ENCODE measurements at regions not wholly inside any gene's neighbourhood (a gene's known extent, or its start where the extent isn't known, plus 50 kb on each side); places are given as distances from the start of the nearest gene placed in this dataset.

DNA sequence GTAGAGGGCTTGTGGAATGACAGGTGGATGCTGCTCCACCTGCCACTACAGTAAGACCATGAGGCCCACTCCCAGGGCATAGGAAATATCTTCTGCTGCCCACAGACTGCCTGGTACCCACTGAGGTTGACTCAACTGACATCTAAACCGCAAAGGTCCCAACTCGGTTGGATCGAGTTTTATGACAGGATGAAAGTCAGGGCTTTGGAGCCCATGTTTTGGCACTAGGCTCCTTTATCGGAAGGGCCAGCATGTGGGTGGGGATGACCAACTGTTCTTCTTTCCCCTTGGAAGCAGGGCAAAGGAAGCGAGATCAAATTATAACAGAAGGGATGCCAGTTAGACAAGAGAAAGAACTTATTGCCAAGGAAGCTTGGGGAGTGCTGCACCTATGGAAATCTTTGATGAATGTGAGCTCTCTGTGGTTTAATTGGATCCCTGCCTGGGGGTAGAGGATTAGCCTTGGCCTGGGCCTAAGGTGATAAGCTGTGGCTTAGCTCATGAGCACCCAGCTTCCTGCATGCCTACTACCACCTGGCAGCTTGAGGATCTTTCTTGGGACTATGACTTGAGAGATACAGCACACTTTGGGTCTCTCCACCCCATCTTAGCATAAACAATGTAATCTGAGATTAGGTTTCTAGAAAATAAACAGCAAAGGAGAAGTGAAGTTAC, 121.8 kb downstream of the KCNA5 start:
- H2AFZ ChIP-seq (ENCODE audit: low read length), result no peak overlapping the region
- H3K9me3 ChIP-seq (ENCODE audit: low read length), result no peaks in the 10 kb centered on the region
- H3K79me2 ChIP-seq (ENCODE audit: insufficient read depth, low read length), result no peaks in the 10 kb centered on the region
- no peak overlapping the region for H3K4me2 ChIP-seq (ENCODE audit: low read length)
- H3K9ac ChIP-seq (ENCODE audit: low read length), result no peak overlapping the region
- H3F3A ChIP-seq (ENCODE audit: insufficient read depth, low read length), result no peaks in the 10 kb centered on the region
- H3K36me3 ChIP-seq (ENCODE audit: insufficient read depth, low read length), result no peaks in the 10 kb centered on the region
- H3K4me3 ChIP-seq (ENCODE audit: low read depth, low read length, poor library complexity, severe bottlenecking), result no peak overlapping the region
- H3K9me2 ChIP-seq (ENCODE audit: low read depth, low read length), result no peaks in the 10 kb centered on the region
- H3K4me1 ChIP-seq (ENCODE audit: insufficient read depth, low read length, severe bottlenecking), result no peaks in the 10 kb centered on the region
- no peak for TF ChIP-seq EZH2 (IDR thresholded peaks at IDR 0.05; ENCODE audit: borderline replicate concordance, low read length)
- no peak for TF ChIP-seq CTCF (IDR thresholded peaks at IDR 0.05; ENCODE audit: low read length)
- no peaks in the 10 kb centered on the region for H3K27me3 ChIP-seq (ENCODE audit: insufficient read depth, low read length)
- H4K20me1 ChIP-seq (ENCODE audit: insufficient read depth, low read length), result no peaks in the 10 kb centered on the region
- no peak overlapping the region for H3K27ac ChIP-seq (ENCODE audit: low read depth, low read length, poor library complexity, severe bottlenecking)

DNA sequence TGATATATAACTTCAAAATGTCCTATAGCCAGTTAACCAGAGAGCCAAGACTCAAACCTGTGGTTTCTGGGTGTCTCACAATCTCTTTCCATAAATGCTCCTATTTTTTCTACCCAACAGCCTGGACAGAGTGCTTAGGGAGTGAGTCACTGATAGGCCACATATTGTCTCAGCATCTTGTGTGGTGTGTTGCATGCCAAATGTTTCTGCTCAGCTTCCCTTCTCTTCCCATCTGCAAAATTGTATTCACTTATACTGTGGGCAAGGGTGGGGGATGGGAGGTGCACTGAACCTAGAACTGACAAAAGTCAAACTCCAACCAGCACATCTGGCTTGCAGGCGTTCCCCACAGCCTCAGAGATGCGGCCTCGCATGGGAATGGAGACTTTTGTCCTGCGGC, 123.3 kb downstream of the KCNA5 start:
- Histone ChIP-seq H3K9me2 (ENCODE audit: low read depth, low read length) (no peaks in the 10 kb centered on the region), H3K4me2 (ENCODE audit: low read length) (no peak overlapping the region), H3K4me3 (ENCODE audit: low read depth, low read length, poor library complexity, severe bottlenecking) (no peak overlapping the region), H3F3A (ENCODE audit: insufficient read depth, low read length) (no peaks in the 10 kb centered on the region), H3K9ac (ENCODE audit: low read length) (no peak overlapping the region), H3K27me3 (ENCODE audit: insufficient read depth, low read length) (no peaks in the 10 kb centered on the region), H4K20me1 (ENCODE audit: insufficient read depth, low read length) (no peaks in the 10 kb centered on the region), H2AFZ (ENCODE audit: low read length) (no peak overlapping the region), H3K36me3 (ENCODE audit: insufficient read depth, low read length) (no peaks in the 10 kb centered on the region), H3K9me3 (ENCODE audit: low read length) (no peaks in the 10 kb centered on the region), H3K27ac (ENCODE audit: low read depth, low read length, poor library complexity, severe bottlenecking) (no peak overlapping the region), H3K79me2 (ENCODE audit: insufficient read depth, low read length) (no peaks in the 10 kb centered on the region), H3K4me1 (ENCODE audit: insufficient read depth, low read length, severe bottlenecking) (no peaks in the 10 kb centered on the region)
- TF ChIP-seq CTCF (IDR thresholded peaks at IDR 0.05; ENCODE audit: low read length), result no peak
- no peak for TF ChIP-seq EZH2 (IDR thresholded peaks at IDR 0.05; ENCODE audit: borderline replicate concordance, low read length)

GRCh38 chr12:5168148-5168547, 124.5 kb downstream of the KCNA5 start:
- Histone ChIP-seq H3K9me3 (ENCODE audit: low read length) (no peaks in the 10 kb centered on the region), H3K79me2 (ENCODE audit: insufficient read depth, low read length) (no peaks in the 10 kb centered on the region), H4K20me1 (ENCODE audit: insufficient read depth, low read length) (no peaks in the 10 kb centered on the region), H3K27ac (ENCODE audit: low read depth, low read length, poor library complexity, severe bottlenecking) (no peak overlapping the region), H3K4me1 (ENCODE audit: insufficient read depth, low read length, severe bottlenecking) (no peaks in the 10 kb centered on the region), H3K4me2 (ENCODE audit: low read length) (no peak overlapping the region), H3K9ac (ENCODE audit: low read length) (no peak overlapping the region), H3K36me3 (ENCODE audit: insufficient read depth, low read length) (no peaks in the 10 kb centered on the region), H3K27me3 (ENCODE audit: insufficient read depth, low read length) (no peaks in the 10 kb centered on the region), H2AFZ (ENCODE audit: low read length) (no peak overlapping the region), H3F3A (ENCODE audit: insufficient read depth, low read length) (no peaks in the 10 kb centered on the region), H3K9me2 (ENCODE audit: low read depth, low read length) (no peaks in the 10 kb centered on the region), H3K4me3 (ENCODE audit: low read depth, low read length, poor library complexity, severe bottlenecking) (no peak overlapping the region)
- no peak for TF ChIP-seq CTCF (IDR thresholded peaks at IDR 0.05; ENCODE audit: low read length)
- TF ChIP-seq EZH2 (IDR thresholded peaks at IDR 0.05; ENCODE audit: borderline replicate concordance, low read length), result no peak
